ENCODE measurements at regions not wholly inside any gene's neighbourhood (a gene's known extent, or its start where the extent isn't known, plus 50 kb on each side); places are given as distances from the start of the nearest gene placed in this dataset.

GRCh38 chr7:115128154-115128553, 206.3 kb downstream of the MDFIC start:
- Histone ChIP-seq H3K4me3 (ENCODE audit: low read depth, low read length) (no peak overlapping the region), H3K27me3 (ENCODE audit: insufficient read depth, low read depth, severe bottlenecking) (no peaks in the 10 kb centered on the region), H3K36me3 (no peaks in the 10 kb centered on the region), H3K9me3 (ENCODE audit: severe bottlenecking) (no peaks in the 10 kb centered on the region), H3K27ac (no peak overlapping the region)
- no peak for DNase-seq
- TF ChIP-seq CTCF (IDR thresholded peaks at IDR 0.05; ENCODE audit: low read depth, low read length), result no peak

- Histone ChIP-seq H3K27ac (no peak overlapping the region), H3K36me3 (no peaks in the 10 kb centered on the region), H3K27me3 (ENCODE audit: insufficient read depth, low read depth, severe bottlenecking) (no peaks in the 10 kb centered on the region), H3K4me3 (ENCODE audit: low read depth, low read length) (no peak overlapping the region), H3K9me3 (ENCODE audit: severe bottlenecking) (no peaks in the 10 kb centered on the region)
- DNase-seq, result no peak
- TF ChIP-seq CTCF (IDR thresholded peaks at IDR 0.05; ENCODE audit: low read depth, low read length), result no peak
Measured at GRCh38 chr7:115127399-115128021, 205.6 kb downstream of the MDFIC start.

GRCh38 chr7:115125750-115126149, 203.9 kb downstream of the MDFIC start:
- H3K4me3 ChIP-seq (ENCODE audit: low read depth, low read length), result no peak overlapping the region
- no peak for DNase-seq
- no peak for TF ChIP-seq CTCF (IDR thresholded peaks at IDR 0.05; ENCODE audit: low read depth, low read length)
- H3K27me3 ChIP-seq (ENCODE audit: insufficient read depth, low read depth, severe bottlenecking), result no peaks in the 10 kb centered on the region
- no peaks in the 10 kb centered on the region for H3K9me3 ChIP-seq (ENCODE audit: severe bottlenecking)
- H3K36me3 ChIP-seq, result no peaks in the 10 kb centered on the region
- H3K27ac ChIP-seq, result no peak overlapping the region

GRCh38 chr7:115125312-115125711, 203.4 kb downstream of the MDFIC start:
- Histone ChIP-seq H3K27me3 (ENCODE audit: insufficient read depth, low read depth, severe bottlenecking) (no peaks in the 10 kb centered on the region), H3K27ac (no peak overlapping the region), H3K4me3 (ENCODE audit: low read depth, low read length) (no peak overlapping the region), H3K9me3 (ENCODE audit: severe bottlenecking) (no peaks in the 10 kb centered on the region), H3K36me3 (no peaks in the 10 kb centered on the region)
- DNase-seq, result no peak
- no peak for TF ChIP-seq CTCF (IDR thresholded peaks at IDR 0.05; ENCODE audit: low read depth, low read length)

GRCh38 chr7:115124409-115124939, 202.6 kb downstream of the MDFIC start:
- no peak for DNase-seq
- H3K27me3 ChIP-seq (ENCODE audit: insufficient read depth, low read depth, severe bottlenecking), result no peaks in the 10 kb centered on the region
- H3K9me3 ChIP-seq (ENCODE audit: severe bottlenecking), result no peaks in the 10 kb centered on the region
- H3K27ac ChIP-seq, result no peak overlapping the region
- H3K4me3 ChIP-seq (ENCODE audit: low read depth, low read length), result no peak overlapping the region
- TF ChIP-seq CTCF (IDR thresholded peaks at IDR 0.05; ENCODE audit: low read depth, low read length), result no peak
- H3K36me3 ChIP-seq, result no peaks in the 10 kb centered on the region

GRCh38 chr7:115123441-115123840, 201.5 kb downstream of the MDFIC start:
- H3K27ac ChIP-seq, result no peak overlapping the region
- H3K4me3 ChIP-seq (ENCODE audit: low read depth, low read length), result no peak overlapping the region
- no peaks in the 10 kb centered on the region for H3K36me3 ChIP-seq
- H3K27me3 ChIP-seq (ENCODE audit: insufficient read depth, low read depth, severe bottlenecking), result no peaks in the 10 kb centered on the region
- no peak for DNase-seq
- no peaks in the 10 kb centered on the region for H3K9me3 ChIP-seq (ENCODE audit: severe bottlenecking)
- no peak for TF ChIP-seq CTCF (IDR thresholded peaks at IDR 0.05; ENCODE audit: low read depth, low read length)

Data from WERI-Rb-1 (cell line).